ENCODE measurements at regions not wholly inside any gene's neighbourhood (a gene's known extent, or its start where the extent isn't known, plus 50 kb on each side); places are given as distances from the start of the nearest gene placed in this dataset.

GRCh38 chr12:25714198-25714984, 161.3 kb upstream of the LMNTD1 start:
- peaks cover 3% of the 10 kb centered on the region for H3K27me3 Mint-ChIP-seq (ENCODE audit: low read depth)
- no peak overlapping the region for H3K27ac Mint-ChIP-seq
- H3K9me3 Mint-ChIP-seq = peaks cover 14% of the 10 kb centered on the region
- H3K36me3 Mint-ChIP-seq = peaks cover 2% of the 10 kb centered on the region
- H3K4me1 Mint-ChIP-seq = peaks cover 5% of the 10 kb centered on the region
- H3K4me3 Mint-ChIP-seq = no peak overlapping the region
- no peak for TF ChIP-seq CTCF (IDR thresholded peaks at IDR 0.05; ENCODE audit: unreplicated experiment)
- no peak for DNase-seq (ENCODE audit: low spot score in 2 of 2, unreplicated experiment in 2 of 2)

- H3K4me3 Mint-ChIP-seq = no peak overlapping the region
- no peak for TF ChIP-seq CTCF (IDR thresholded peaks at IDR 0.05; ENCODE audit: unreplicated experiment)
These were observed 162.0 kb upstream of the LMNTD1 start for GRCh38 chr12:25715102-25715501.

GRCh38 chr12:25716842-25717241, 163.8 kb upstream of the LMNTD1 start:
- Mint-ChIP-seq H3K4me3 (no peak overlapping the region), H3K4me1 (peaks cover 5% of the 10 kb centered on the region), H3K9me3 (no peaks in the 10 kb centered on the region), H3K27ac (no peak overlapping the region), H3K27me3 (ENCODE audit: low read depth) (peaks cover 3% of the 10 kb centered on the region), H3K36me3 (no peaks in the 10 kb centered on the region)
- DNase-seq (ENCODE audit: low spot score in 2 of 2, unreplicated experiment in 2 of 2) = no peak
- no peak for TF ChIP-seq CTCF (IDR thresholded peaks at IDR 0.05; ENCODE audit: unreplicated experiment)

More at GRCh38 chr12:25715102-25715501, 162.0 kb upstream of the LMNTD1 start:
- H3K27me3 Mint-ChIP-seq (ENCODE audit: low read depth) = peaks cover 3% of the 10 kb centered on the region
- no peak overlapping the region for H3K27ac Mint-ChIP-seq
- H3K36me3 Mint-ChIP-seq = peaks cover 2% of the 10 kb centered on the region
- no peak for DNase-seq (ENCODE audit: low spot score in 2 of 2, unreplicated experiment in 2 of 2)
- peaks cover 14% of the 10 kb centered on the region for H3K9me3 Mint-ChIP-seq
- H3K4me1 Mint-ChIP-seq = peaks cover 5% of the 10 kb centered on the region

- TF ChIP-seq CTCF (IDR thresholded peaks at IDR 0.05; ENCODE audit: unreplicated experiment) = no peak
- no peak overlapping the region for H3K27ac Mint-ChIP-seq
- H3K27me3 Mint-ChIP-seq (ENCODE audit: low read depth) = peaks cover 3% of the 10 kb centered on the region
- no peak overlapping the region for H3K4me3 Mint-ChIP-seq
- DNase-seq (ENCODE audit: low spot score in 2 of 2, unreplicated experiment in 2 of 2) = no peak
- peaks cover 5% of the 10 kb centered on the region for H3K4me1 Mint-ChIP-seq
- no peaks in the 10 kb centered on the region for H3K36me3 Mint-ChIP-seq
- H3K9me3 Mint-ChIP-seq = no peaks in the 10 kb centered on the region
These were observed 164.5 kb upstream of the LMNTD1 start for GRCh38 chr12:25717552-25717951.

- no peak for TF ChIP-seq CTCF (IDR thresholded peaks at IDR 0.05; ENCODE audit: unreplicated experiment)
- no peaks in the 10 kb centered on the region for H3K36me3 Mint-ChIP-seq
- no peak overlapping the region for H3K4me3 Mint-ChIP-seq
- H3K27me3 Mint-ChIP-seq (ENCODE audit: low read depth) = peaks cover 3% of the 10 kb centered on the region
- DNase-seq (ENCODE audit: low spot score in 2 of 2, unreplicated experiment in 2 of 2) = no peak
- H3K9me3 Mint-ChIP-seq = no peaks in the 10 kb centered on the region
- H3K4me1 Mint-ChIP-seq = peaks cover 2% of the 10 kb centered on the region
- no peak overlapping the region for H3K27ac Mint-ChIP-seq
These were observed 165.1 kb upstream of the LMNTD1 start for GRCh38 chr12:25718081-25718731.
